DND-41 (cell line): ENCODE measurements at regions not wholly inside any gene's neighbourhood (a gene's known extent, or its start where the extent isn't known, plus 50 kb on each side); places are given as distances from the start of the nearest gene placed in this dataset.

Source experiments
- ATAC-seq: fragments of 200-7000 bp; cut with Tn5 transposase; 3 replicates; pipeline ENCODE4 v1.9.1; 2021; ENCODE audit warnings: low read depth; ENCODE audit not compliant: insufficient read depth
- DNase-seq: peaks from one replicate; pipeline ENCODE4 v3.0.0-alpha.2; 2020
- H2AFZ ChIP-seq: 2 replicates; pipeline ENCODE4 v1.6.0; 2012; ENCODE audit warnings: low read depth, low read length
- H3K27ac ChIP-seq: 2 replicates; pipeline ENCODE4 v1.5.1; 2012; ENCODE audit warnings: low read length, inconsistent platforms
- H3K27me3 ChIP-seq: fragments of 200-600 bp; sonication (generic); 2 replicates; pipeline ENCODE4 v1.6.0; 2012; ENCODE audit warnings: low read length, mild to moderate bottlenecking, inconsistent platforms; ENCODE audit not compliant: insufficient read depth, poor library complexity
- H3K36me3 ChIP-seq: 2 replicates; pipeline ENCODE4 v1.5.1; 2012; ENCODE audit warnings: low read length, inconsistent platforms; ENCODE audit not compliant: insufficient read depth
- H3K4me1 ChIP-seq: 2 replicates; pipeline ENCODE4 v1.5.1; 2012; ENCODE audit warnings: mild to moderate bottlenecking, low read length; ENCODE audit not compliant: insufficient read depth
- H3K4me2 ChIP-seq: 2 replicates; pipeline ENCODE4 v1.6.0; 2012; ENCODE audit warnings: mild to moderate bottlenecking, moderate library complexity, low read length, inconsistent platforms; ENCODE audit not compliant: insufficient read depth
- H3K4me3 ChIP-seq, 2 experiments: fragments of 200-600 bp in 1 of 2; shearing (Covaris generic) in 1 of 2; 2 replicates each; pipeline ENCODE4 v1.5.1; 2012 to 2016; ENCODE audit warnings: inconsistent platforms in 2 of 2, low read length in 2 of 2, mild to moderate bottlenecking in 2 of 2, low read depth in 1 of 2, moderate library complexity in 1 of 2
- H3K79me2 ChIP-seq: 2 replicates; pipeline ENCODE4 v1.6.0; 2012; ENCODE audit warnings: low read length, inconsistent platforms; ENCODE audit not compliant: insufficient read depth
- H3K9ac ChIP-seq: 2 replicates; pipeline ENCODE4 v1.6.0; 2012; ENCODE audit warnings: low read depth, mild to moderate bottlenecking, inconsistent platforms, low read length, moderate library complexity
- H3K9me3 ChIP-seq: 2 replicates; pipeline ENCODE4 v1.5.1; 2012; ENCODE audit warnings: low read length, moderate library complexity, mild to moderate bottlenecking, inconsistent platforms; ENCODE audit not compliant: insufficient read depth, severe bottlenecking
- H4K20me1 ChIP-seq: 2 replicates; pipeline ENCODE4 v1.6.0; 2012; ENCODE audit warnings: low read length; ENCODE audit not compliant: insufficient read depth
- EZH2 ChIP-seq: IDR thresholded peaks from 3 replicates; pipeline ENCODE4 v1.6.1; 2012; ENCODE audit warnings: borderline replicate concordance, low read depth, mild to moderate bottlenecking, moderate library complexity, low read length, inconsistent platforms; ENCODE audit not compliant: severe bottlenecking
- TF ChIP-seq, protein P1 (sequence below): IDR thresholded peaks from 2 replicates; pipeline ENCODE4 v1.5.1; 2012; ENCODE audit warnings: borderline replicate concordance, low read length, moderate library complexity, mild to moderate bottlenecking; ENCODE audit not compliant: poor library complexity, severe bottlenecking; ENCODE audit errors: extremely low read depth

- Histone ChIP-seq H3K79me2 (no peaks in the 10 kb centered on the region), H3K27me3 (no peaks in the 10 kb centered on the region), H2AFZ (no peak overlapping the region), H3K9me3 (peaks cover 28% of the 10 kb centered on the region), H4K20me1 (no peaks in the 10 kb centered on the region), H3K36me3 (no peaks in the 10 kb centered on the region; the same call in 1 of the 2 replicates), H3K27ac (no peak overlapping the region), H3K4me1 (peaks cover 26% of the 10 kb centered on the region), H3K4me3 (no peak overlapping the region), H3K4me2 (no peak overlapping the region), H3K9ac (no peak overlapping the region)
- no peak for DNase-seq
- no peak for TF ChIP-seq EZH2
- TF ChIP-seq, protein P1, sequence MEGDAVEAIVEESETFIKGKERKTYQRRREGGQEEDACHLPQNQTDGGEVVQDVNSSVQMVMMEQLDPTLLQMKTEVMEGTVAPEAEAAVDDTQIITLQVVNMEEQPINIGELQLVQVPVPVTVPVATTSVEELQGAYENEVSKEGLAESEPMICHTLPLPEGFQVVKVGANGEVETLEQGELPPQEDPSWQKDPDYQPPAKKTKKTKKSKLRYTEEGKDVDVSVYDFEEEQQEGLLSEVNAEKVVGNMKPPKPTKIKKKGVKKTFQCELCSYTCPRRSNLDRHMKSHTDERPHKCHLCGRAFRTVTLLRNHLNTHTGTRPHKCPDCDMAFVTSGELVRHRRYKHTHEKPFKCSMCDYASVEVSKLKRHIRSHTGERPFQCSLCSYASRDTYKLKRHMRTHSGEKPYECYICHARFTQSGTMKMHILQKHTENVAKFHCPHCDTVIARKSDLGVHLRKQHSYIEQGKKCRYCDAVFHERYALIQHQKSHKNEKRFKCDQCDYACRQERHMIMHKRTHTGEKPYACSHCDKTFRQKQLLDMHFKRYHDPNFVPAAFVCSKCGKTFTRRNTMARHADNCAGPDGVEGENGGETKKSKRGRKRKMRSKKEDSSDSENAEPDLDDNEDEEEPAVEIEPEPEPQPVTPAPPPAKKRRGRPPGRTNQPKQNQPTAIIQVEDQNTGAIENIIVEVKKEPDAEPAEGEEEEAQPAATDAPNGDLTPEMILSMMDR: no peak
- no peak for ATAC-seq
Observed at GRCh38 chr5:124154714-124155113, 591.7 kb downstream of the ZNF608 start.

DNA sequence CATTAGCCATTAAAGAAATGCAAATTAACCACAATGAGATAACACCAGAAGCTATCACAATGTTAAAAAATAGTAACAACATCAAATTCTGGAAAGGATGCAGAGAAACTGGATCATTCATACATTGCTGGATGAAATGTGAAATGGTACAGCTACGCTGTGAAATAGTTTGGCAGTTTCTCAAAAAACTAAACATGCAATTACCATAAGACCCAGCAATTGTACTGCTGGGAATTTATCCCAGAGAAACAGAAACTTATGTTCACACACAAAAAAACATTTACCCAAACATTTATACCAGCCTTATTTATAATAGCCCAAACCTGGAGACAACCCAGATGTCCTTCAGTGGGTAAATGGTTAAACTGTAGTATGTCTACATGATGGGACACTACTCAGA lies 592.9 kb downstream of the ZNF608 start:
- no peak overlapping the region for H3K27ac ChIP-seq
- H3K9ac ChIP-seq: no peak overlapping the region
- DNase-seq (no peak), ATAC-seq (no peak)
- H3K4me2 ChIP-seq: no peak overlapping the region
- H3K9me3 ChIP-seq: peaks cover 28% of the 10 kb centered on the region
- H3K27me3 ChIP-seq: no peaks in the 10 kb centered on the region
- H3K4me3 ChIP-seq: no peak overlapping the region
- peaks cover 23% of the 10 kb centered on the region for H3K4me1 ChIP-seq
- H3K36me3 ChIP-seq: no peaks in the 10 kb centered on the region; the same call in 1 of the 2 replicates
- no peaks in the 10 kb centered on the region for H3K79me2 ChIP-seq
- TF ChIP-seq, protein P1: no peak
- no peak for TF ChIP-seq EZH2
- H2AFZ ChIP-seq: no peak overlapping the region
- H4K20me1 ChIP-seq: no peaks in the 10 kb centered on the region

GRCh38 chr5:124148574-124148973 lies 597.9 kb downstream of the ZNF608 start:
- Histone ChIP-seq H3K9ac (no peak overlapping the region), H4K20me1 (no peaks in the 10 kb centered on the region), H3K4me1 (no peaks in the 10 kb centered on the region), H2AFZ (no peak overlapping the region), H3K79me2 (no peaks in the 10 kb centered on the region), H3K4me2 (no peak overlapping the region), H3K4me3 (no peak overlapping the region), H3K9me3 (peaks cover 6% of the 10 kb centered on the region), H3K27me3 (no peaks in the 10 kb centered on the region), H3K27ac (no peak overlapping the region), H3K36me3 (no peaks in the 10 kb centered on the region)
- no peak for TF ChIP-seq EZH2
- TF ChIP-seq, protein P1: no peak
- ATAC-seq (no peak), DNase-seq (no peak)

DNA sequence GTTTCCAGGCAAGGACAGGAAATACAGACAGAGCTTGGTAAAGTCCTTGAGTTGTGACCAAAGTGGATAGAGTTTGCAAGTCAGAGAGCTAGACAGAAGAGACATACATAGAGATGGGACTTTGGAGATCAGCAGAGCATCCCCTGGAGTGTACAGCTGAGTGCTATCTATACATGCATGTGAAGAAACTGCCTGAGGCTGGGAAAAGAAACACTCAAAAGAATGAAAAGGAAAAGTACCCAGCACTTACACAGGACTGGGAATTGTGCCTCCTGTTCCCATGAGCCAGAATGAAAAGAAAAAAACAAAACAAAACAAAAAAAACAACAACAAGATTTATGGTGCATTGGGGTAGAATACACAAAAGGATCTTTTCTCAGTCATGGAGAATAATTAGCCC lies 606.4 kb downstream of the ZNF608 start:
- TF ChIP-seq, protein P1: no peak
- TF ChIP-seq EZH2: no peak
- no peak overlapping the region for H2AFZ ChIP-seq

More for the DNA sequence above, 606.4 kb downstream of the ZNF608 start:
- Histone ChIP-seq H3K4me2 (no peak overlapping the region), H3K9ac (no peak overlapping the region), H3K79me2 (no peaks in the 10 kb centered on the region), H4K20me1 (no peaks in the 10 kb centered on the region), H3K9me3 (peaks cover 3% of the 10 kb centered on the region), H3K27ac (no peak overlapping the region), H3K27me3 (no peaks in the 10 kb centered on the region), H3K4me3 (no peak overlapping the region), H3K36me3 (no peaks in the 10 kb centered on the region), H3K4me1 (no peaks in the 10 kb centered on the region)
- DNase-seq (no peak), ATAC-seq (no peak)
